GM18907 (cell line): ENCODE measurements at regions not wholly inside any gene's neighbourhood (a gene's known extent, or its start where the extent isn't known, plus 50 kb on each side); places are given as distances from the start of the nearest gene placed in this dataset.

Source experiments
- ATAC-seq: cut with Tn5 transposase; IDR thresholded peaks from one replicate; pipeline ENCODE4 v1.9.1; 2021; ENCODE audit warnings: mild to moderate bottlenecking, moderate library complexity; ENCODE audit not compliant: unreplicated experiment

GRCh38 chr20:40244286-40244685, 444.8 kb downstream of the MAFB start:
- ATAC-seq: no peak

DNA sequence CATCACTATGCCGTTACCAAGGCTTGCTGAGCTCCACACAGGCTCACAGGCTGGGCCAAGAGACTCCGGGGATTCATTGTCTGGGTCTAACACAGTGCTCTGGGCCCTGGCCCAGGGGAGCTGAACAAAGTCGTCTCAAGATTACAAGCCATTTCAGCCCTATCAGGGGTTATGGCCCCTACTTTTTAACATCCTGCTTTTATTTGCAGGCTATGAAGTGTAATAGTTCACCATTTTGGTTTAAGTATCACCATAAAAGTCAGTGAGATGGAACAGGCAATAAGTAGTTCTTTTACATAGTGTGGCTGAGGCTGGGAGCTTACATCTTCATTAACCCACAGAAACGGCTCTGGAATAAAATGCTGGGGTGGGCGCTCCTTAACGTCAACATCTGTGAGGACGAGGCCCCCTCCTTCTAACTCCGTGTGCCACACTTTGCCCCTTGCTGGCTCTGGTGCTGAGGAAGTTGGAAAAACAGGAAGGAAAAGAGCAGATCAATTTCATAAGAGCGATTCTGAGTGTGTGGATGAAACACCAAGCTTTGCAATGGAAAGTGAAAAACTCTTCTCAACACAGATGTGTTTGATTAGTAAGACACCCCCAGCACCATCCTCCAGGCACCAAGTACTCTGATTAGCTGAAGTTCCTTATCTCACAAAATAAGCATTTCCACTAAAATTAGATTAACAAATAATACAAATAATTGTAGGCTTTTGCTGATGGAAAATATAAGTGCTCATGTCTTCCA, 447.3 kb downstream of the MAFB start:
- no peak for ATAC-seq

DNA sequence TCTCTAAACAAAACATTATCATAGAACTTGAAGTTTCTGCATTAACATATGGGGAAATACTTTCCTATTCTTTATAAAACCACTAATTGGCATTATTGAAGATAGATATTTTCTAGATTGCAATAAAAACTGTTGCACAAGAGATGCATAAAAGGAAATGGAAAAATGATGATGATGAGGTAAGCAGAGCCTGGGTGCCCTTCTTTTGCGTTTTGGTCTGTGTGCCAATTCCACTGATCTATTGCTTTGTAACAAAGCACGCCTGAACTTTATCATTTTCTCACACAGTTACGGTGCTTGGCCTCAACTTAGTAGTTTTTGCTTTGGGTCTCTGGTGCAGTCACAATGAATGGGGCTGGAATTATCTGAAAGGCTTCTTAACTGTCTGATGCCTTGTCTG, 450.5 kb downstream of the MAFB start:
- ATAC-seq: no peak

DNA sequence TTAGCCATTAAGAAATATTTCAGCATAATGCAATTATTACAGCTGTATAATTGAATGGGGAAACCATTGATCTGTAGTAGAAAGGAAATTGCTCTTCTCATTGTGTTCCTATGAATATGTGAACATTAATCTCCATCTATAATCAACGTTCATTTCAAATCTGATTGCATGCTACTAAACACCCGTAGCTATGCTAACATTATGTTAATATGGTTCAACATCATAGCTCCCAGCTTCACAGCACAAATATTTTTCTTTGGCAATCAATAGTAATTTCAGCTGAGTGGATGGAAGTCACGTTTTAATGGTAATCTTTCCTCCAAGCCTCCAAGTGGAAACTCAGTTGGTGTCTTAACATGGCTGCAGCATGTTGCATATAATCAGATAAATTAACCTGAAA, 454.4 kb downstream of the MAFB start:
- no peak for ATAC-seq

DNA sequence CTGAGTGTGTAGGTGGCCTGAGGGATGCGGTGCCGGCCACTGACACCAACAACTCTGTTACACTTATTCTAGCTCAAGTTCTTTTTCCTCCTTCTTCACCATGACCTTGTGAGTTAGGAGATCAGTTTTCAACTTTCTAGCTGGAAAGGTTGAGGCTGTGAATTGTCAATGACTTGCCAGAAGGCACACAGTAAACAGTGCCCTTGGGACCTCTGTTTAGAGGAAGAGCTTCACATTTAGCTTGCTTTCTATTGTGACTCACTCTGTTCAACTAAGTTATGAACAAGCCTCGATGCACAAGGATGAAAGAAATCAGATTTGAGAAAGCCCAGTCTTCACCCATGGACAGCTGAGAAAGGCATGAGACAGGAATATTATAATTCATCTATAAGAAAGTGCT, 455.6 kb downstream of the MAFB start:
- ATAC-seq: no peak

DNA sequence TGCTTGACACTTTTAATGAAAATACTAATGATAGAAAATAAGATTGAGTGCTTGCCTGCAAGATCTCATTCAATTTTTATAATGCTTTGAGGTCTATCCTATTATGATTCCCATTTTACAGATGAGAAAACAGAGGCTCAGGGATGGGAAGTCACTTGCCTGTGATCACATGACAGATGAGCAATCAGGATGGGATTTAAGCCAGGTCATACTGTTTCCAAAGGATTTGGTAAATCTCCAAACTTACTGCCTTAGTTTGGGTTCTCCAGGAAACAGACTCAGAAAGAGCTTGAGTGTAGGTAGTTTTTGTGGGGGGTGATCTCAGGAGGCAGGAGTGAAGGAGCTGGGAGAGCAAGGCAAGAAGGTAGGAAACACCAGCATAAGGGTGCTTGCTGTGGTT, 456.3 kb downstream of the MAFB start:
- ATAC-seq: no peak

- ATAC-seq: no peak
Measured at GRCh38 chr20:40232273-40232672, 456.8 kb downstream of the MAFB start.

- ATAC-seq: no peak
Measured at GRCh38 chr20:40230486-40230885, 458.6 kb downstream of the MAFB start.

- no peak for ATAC-seq
Measured at GRCh38 chr20:40225596-40225995, 463.4 kb downstream of the MAFB start.

DNA sequence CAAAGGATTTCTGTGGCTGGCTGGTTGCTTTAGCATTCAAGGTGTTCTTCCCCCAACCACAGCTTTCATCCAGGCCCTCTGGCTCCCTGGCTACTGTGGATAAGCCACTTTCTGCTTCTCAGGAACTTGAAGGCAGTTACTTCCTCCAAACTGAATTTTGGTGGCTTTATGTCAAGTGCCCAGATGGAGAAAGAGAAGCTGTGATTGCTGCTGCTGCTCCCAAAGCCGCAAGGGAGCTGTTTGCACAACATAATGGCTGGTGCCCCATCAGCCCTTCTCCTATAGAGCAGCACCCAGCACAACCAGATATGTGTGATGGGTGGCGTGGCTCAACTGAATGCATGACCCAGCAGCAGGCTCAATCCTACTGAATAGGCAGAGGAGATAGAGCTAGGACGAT, 465.2 kb downstream of the MAFB start:
- ATAC-seq: no peak

DNA sequence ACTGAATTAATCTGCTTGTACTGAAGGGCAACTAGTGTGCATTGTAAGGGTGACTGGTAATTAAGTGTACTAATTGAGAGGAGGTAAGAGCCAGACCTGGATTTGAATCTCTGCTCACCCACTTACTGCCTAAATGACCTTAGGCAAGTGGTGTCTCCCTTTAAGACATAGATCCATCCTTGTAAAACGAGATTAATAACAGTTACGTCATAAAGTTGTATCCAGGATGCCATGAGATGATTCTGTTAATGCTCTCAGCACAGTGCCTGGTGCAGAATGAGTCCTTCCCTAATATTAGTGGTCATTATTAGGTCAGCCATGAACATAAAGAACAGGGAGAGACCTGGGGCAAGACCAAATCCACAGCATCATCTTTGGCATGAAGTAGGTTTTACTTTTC, 470.1 kb downstream of the MAFB start:
- no peak for ATAC-seq

GRCh38 chr20:40218316-40218969, 470.6 kb downstream of the MAFB start:
- no peak for ATAC-seq

- no peak for ATAC-seq
Measured at GRCh38 chr20:40207655-40208054, 481.4 kb downstream of the MAFB start.

GRCh38 chr20:40205971-40206370, 483.1 kb downstream of the MAFB start:
- ATAC-seq: no peak

DNA sequence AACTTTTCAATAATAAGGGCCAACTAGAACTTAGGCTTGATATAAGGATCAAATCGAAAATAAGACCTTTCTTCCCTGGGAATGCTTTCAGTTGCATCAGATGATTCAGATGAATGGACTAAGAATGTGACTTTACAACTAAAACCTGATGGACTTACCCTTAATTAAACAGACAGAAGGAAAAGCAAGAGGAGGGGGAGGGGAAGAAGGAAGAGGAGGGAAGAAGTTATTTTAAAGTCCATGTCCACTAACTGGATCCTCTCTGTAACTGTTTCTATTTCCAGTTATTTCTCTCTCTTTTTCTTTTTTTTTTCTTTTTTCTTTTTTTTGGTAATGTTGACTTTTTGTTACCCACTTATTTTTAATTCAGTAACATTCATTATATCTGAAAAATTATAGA, 486.0 kb downstream of the MAFB start:
- no peak for ATAC-seq

DNA sequence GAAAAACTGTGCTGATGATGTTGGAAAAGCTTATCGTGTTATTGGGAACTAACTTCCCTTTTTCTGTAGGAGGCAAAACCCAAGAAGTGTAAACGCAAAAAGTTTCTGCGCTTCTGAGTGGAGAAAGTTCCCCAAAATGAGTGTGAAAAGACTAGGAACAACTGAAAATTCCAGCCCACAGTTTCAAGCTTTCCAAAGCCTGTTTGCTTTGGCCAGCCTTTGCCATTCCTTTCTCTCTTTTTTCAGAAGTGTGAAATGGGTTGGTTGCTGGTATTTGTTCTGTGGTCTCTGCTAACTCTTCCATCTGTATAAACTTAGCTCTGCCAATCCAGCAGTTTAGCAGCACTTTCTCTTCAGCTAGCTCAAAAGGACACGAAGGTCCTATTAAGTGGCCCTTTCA, 491.3 kb downstream of the MAFB start:
- no peak for ATAC-seq

GRCh38 chr20:40196846-40197436, 492.1 kb downstream of the MAFB start:
- no peak for ATAC-seq

DNA sequence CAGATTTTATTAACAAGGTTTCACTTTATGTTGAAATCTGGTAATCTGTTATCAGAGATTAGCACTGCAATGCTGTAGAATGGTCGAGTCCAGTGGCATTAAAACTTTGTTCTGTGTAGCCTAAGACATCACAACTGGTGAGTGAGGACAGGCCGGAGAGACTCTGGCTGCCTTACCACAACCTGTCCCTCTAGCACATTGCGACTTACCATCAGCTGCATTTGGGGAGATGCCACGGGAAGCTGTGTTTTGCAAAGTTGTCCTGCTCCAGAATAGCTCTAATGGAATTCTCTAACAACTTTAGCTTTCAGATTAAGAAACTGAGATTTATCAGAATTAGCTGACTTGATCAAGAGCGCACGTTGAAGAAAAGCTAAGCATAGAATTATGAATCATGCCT, 493.3 kb downstream of the MAFB start:
- ATAC-seq: no peak

GRCh38 chr20:40192529-40192928, 496.5 kb downstream of the MAFB start:
- no peak for ATAC-seq

GRCh38 chr20:40192081-40192480, 497.0 kb downstream of the MAFB start:
- no peak for ATAC-seq

- no peak for ATAC-seq
Measured at GRCh38 chr20:40191573-40191972, 497.5 kb downstream of the MAFB start.

DNA sequence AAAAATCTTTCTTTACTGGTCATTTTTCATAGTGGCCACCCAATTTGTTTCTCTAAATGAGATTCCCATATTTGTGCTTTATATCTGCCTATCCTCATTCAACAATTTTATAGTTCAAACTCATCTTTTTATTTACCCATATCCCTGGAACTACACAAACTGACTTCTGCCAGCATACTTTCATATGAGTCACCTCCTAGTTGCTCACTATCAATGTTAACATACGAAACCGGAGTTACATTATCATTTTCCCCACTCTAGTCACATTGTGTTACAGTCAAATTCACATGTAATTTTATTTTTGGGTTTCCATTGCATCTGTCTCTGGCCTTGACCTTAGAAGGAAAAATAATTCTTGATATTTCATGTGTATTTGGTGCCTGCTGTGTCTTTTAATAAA, 499.4 kb downstream of the MAFB start:
- ATAC-seq: no peak
